HG02970 (cell line): ENCODE measurements at regions not wholly inside any gene's neighbourhood (a gene's known extent, or its start where the extent isn't known, plus 50 kb on each side); places are given as distances from the start of the nearest gene placed in this dataset.
"Not testable (repeated sequence)": the region's sequence is repeated elsewhere in the genome, so short reads cannot be mapped to it uniquely, and the experiment has no call there.

ENCODE experiments used
- ATAC-seq: cut with Tn5 transposase; IDR thresholded peaks from one replicate; pipeline ENCODE4 v1.9.1; 2021; ENCODE audit warnings: mild to moderate bottlenecking, moderate library complexity, moderate number of reproducible peaks; ENCODE audit not compliant: unreplicated experiment, low FRiP score

- ATAC-seq: no peak
These were observed 128.2 kb upstream of the RASEF start for GRCh38 chr9:83191154-83191553.

GRCh38 chr9:83189026-83189425 is 126.1 kb upstream of the RASEF start:
- ATAC-seq: not testable (repeated sequence)

GRCh38 chr9:83188277-83188676 is 125.3 kb upstream of the RASEF start:
- ATAC-seq: no peak

- ATAC-seq: no peak
These were observed 123.3 kb upstream of the RASEF start for GRCh38 chr9:83186155-83186737.

- no peak for ATAC-seq
These were observed 122.7 kb upstream of the RASEF start for GRCh38 chr9:83185488-83186154.

GRCh38 chr9:83183621-83184020 is 120.7 kb upstream of the RASEF start:
- ATAC-seq: no peak

- no peak for ATAC-seq
These were observed 119.1 kb upstream of the RASEF start for GRCh38 chr9:83182071-83182470.

GRCh38 chr9:83178717-83179116 is 115.8 kb upstream of the RASEF start:
- no peak for ATAC-seq

GRCh38 chr9:83177747-83178146 is 114.8 kb upstream of the RASEF start:
- no peak for ATAC-seq

GRCh38 chr9:83167126-83167525 is 104.2 kb upstream of the RASEF start:
- no peak for ATAC-seq

GRCh38 chr9:83166372-83166771 is 103.4 kb upstream of the RASEF start:
- no peak for ATAC-seq

- no peak for ATAC-seq
These were observed 92.8 kb upstream of the RASEF start for GRCh38 chr9:83155733-83156132.

- no peak for ATAC-seq
These were observed 91.9 kb upstream of the RASEF start for GRCh38 chr9:83154821-83155220.

GRCh38 chr9:83154087-83154736 is 91.3 kb upstream of the RASEF start:
- peak; percentile 83 for ATAC-seq

GRCh38 chr9:83153030-83153429 is 90.1 kb upstream of the RASEF start:
- ATAC-seq: no peak

- no peak for ATAC-seq
These were observed 88.7 kb upstream of the RASEF start for GRCh38 chr9:83151627-83152137.

- ATAC-seq: no peak
These were observed 84.6 kb upstream of the RASEF start for GRCh38 chr9:83147315-83148149.

GRCh38 chr9:83146325-83146724 is 83.4 kb upstream of the RASEF start:
- no peak for ATAC-seq

GRCh38 chr9:83144492-83144891 is 81.5 kb upstream of the RASEF start:
- no peak for ATAC-seq

- no peak for ATAC-seq
These were observed 79.4 kb upstream of the RASEF start for GRCh38 chr9:83142389-83142788.

- ATAC-seq: no peak
These were observed 78.9 kb upstream of the RASEF start for GRCh38 chr9:83141887-83142286.
